ENCODE measurements at regions not wholly inside any gene's neighbourhood (a gene's known extent, or its start where the extent isn't known, plus 50 kb on each side); places are given as distances from the start of the nearest gene placed in this dataset.

- no peaks in the 10 kb centered on the region for H3K36me3 ChIP-seq (ENCODE audit: insufficient read depth, low read length)
- H2AFZ ChIP-seq (ENCODE audit: low read length, unreplicated experiment) = no peak overlapping the region
These were observed 200.7 kb upstream of the PDE5A start for GRCh38 chr4:119829326-119829725.

GRCh38 chr4:119825696-119826095 lies 197.1 kb upstream of the PDE5A start:
- Histone ChIP-seq H3K4me1 (ENCODE audit: control insufficient read depth, insufficient read depth, low read length, unreplicated experiment) (no peaks in the 10 kb centered on the region), H3K27me3 (ENCODE audit: insufficient read depth, low read length) (no peaks in the 10 kb centered on the region), H3K36me3 (ENCODE audit: insufficient read depth, low read length) (no peaks in the 10 kb centered on the region), H3K79me2 (ENCODE audit: control insufficient read depth, insufficient read depth, low read length, unreplicated experiment) (no peaks in the 10 kb centered on the region), H3K4me3 (ENCODE audit: low read depth, low read length) (no peak overlapping the region), H2AFZ (ENCODE audit: low read length, unreplicated experiment) (no peak overlapping the region), H3K27ac (ENCODE audit: low read depth, low read length) (no peak overlapping the region)

More at GRCh38 chr4:119829326-119829725, 200.7 kb upstream of the PDE5A start:
- no peak overlapping the region for H3K27ac ChIP-seq (ENCODE audit: low read depth, low read length)
- no peak overlapping the region for H3K4me3 ChIP-seq (ENCODE audit: low read depth, low read length)
- no peaks in the 10 kb centered on the region for H3K4me1 ChIP-seq (ENCODE audit: control insufficient read depth, insufficient read depth, low read length, unreplicated experiment)
- H3K79me2 ChIP-seq (ENCODE audit: control insufficient read depth, insufficient read depth, low read length, unreplicated experiment) = no peaks in the 10 kb centered on the region
- H3K27me3 ChIP-seq (ENCODE audit: insufficient read depth, low read length) = no peaks in the 10 kb centered on the region

GRCh38 chr4:119823891-119824290 lies 195.3 kb upstream of the PDE5A start:
- no peak overlapping the region for H3K27ac ChIP-seq (ENCODE audit: low read depth, low read length)
- H3K36me3 ChIP-seq (ENCODE audit: insufficient read depth, low read length) = no peaks in the 10 kb centered on the region
- H3K27me3 ChIP-seq (ENCODE audit: insufficient read depth, low read length) = no peaks in the 10 kb centered on the region
- H2AFZ ChIP-seq (ENCODE audit: low read length, unreplicated experiment) = no peak overlapping the region
- no peak overlapping the region for H3K4me3 ChIP-seq (ENCODE audit: low read depth, low read length)
- no peaks in the 10 kb centered on the region for H3K4me1 ChIP-seq (ENCODE audit: control insufficient read depth, insufficient read depth, low read length, unreplicated experiment)
- no peaks in the 10 kb centered on the region for H3K79me2 ChIP-seq (ENCODE audit: control insufficient read depth, insufficient read depth, low read length, unreplicated experiment)

- Histone ChIP-seq H2AFZ (ENCODE audit: low read length, unreplicated experiment) (no peak overlapping the region), H3K4me1 (ENCODE audit: control insufficient read depth, insufficient read depth, low read length, unreplicated experiment) (no peaks in the 10 kb centered on the region), H3K27ac (ENCODE audit: low read depth, low read length) (no peak overlapping the region), H3K79me2 (ENCODE audit: control insufficient read depth, insufficient read depth, low read length, unreplicated experiment) (no peaks in the 10 kb centered on the region), H3K27me3 (ENCODE audit: insufficient read depth, low read length) (no peaks in the 10 kb centered on the region), H3K36me3 (ENCODE audit: insufficient read depth, low read length) (no peaks in the 10 kb centered on the region), H3K4me3 (ENCODE audit: low read depth, low read length) (no peak overlapping the region)
These were observed 194.4 kb upstream of the PDE5A start for GRCh38 chr4:119823045-119823444.

- H3K36me3 ChIP-seq (ENCODE audit: insufficient read depth, low read length) = no peaks in the 10 kb centered on the region
- H3K4me3 ChIP-seq (ENCODE audit: low read depth, low read length) = no peak overlapping the region
- no peaks in the 10 kb centered on the region for H3K79me2 ChIP-seq (ENCODE audit: control insufficient read depth, insufficient read depth, low read length, unreplicated experiment)
- H3K4me1 ChIP-seq (ENCODE audit: control insufficient read depth, insufficient read depth, low read length, unreplicated experiment) = no peaks in the 10 kb centered on the region
- no peaks in the 10 kb centered on the region for H3K27me3 ChIP-seq (ENCODE audit: insufficient read depth, low read length)
- no peak overlapping the region for H2AFZ ChIP-seq (ENCODE audit: low read length, unreplicated experiment)
- H3K27ac ChIP-seq (ENCODE audit: low read depth, low read length) = no peak overlapping the region
These were observed 187.9 kb upstream of the PDE5A start for GRCh38 chr4:119816473-119816872.

- Histone ChIP-seq H3K79me2 (ENCODE audit: control insufficient read depth, insufficient read depth, low read length, unreplicated experiment) (no peaks in the 10 kb centered on the region), H3K4me3 (ENCODE audit: low read depth, low read length) (no peak overlapping the region), H3K27me3 (ENCODE audit: insufficient read depth, low read length) (no peaks in the 10 kb centered on the region), H3K36me3 (ENCODE audit: insufficient read depth, low read length) (no peaks in the 10 kb centered on the region), H3K4me1 (ENCODE audit: control insufficient read depth, insufficient read depth, low read length, unreplicated experiment) (no peaks in the 10 kb centered on the region), H2AFZ (ENCODE audit: low read length, unreplicated experiment) (no peak overlapping the region), H3K27ac (ENCODE audit: low read depth, low read length) (no peak overlapping the region)
These were observed 181.4 kb upstream of the PDE5A start for GRCh38 chr4:119810001-119810400.

GRCh38 chr4:119804404-119804803 lies 175.8 kb upstream of the PDE5A start:
- Histone ChIP-seq H3K79me2 (ENCODE audit: control insufficient read depth, insufficient read depth, low read length, unreplicated experiment) (no peaks in the 10 kb centered on the region), H3K36me3 (ENCODE audit: insufficient read depth, low read length) (no peaks in the 10 kb centered on the region), H3K4me1 (ENCODE audit: control insufficient read depth, insufficient read depth, low read length, unreplicated experiment) (no peaks in the 10 kb centered on the region), H2AFZ (ENCODE audit: low read length, unreplicated experiment) (no peak overlapping the region), H3K27me3 (ENCODE audit: insufficient read depth, low read length) (no peaks in the 10 kb centered on the region; the same call in 1 of the 2 replicates), H3K4me3 (ENCODE audit: low read depth, low read length) (no peak overlapping the region), H3K27ac (ENCODE audit: low read depth, low read length) (no peak overlapping the region)

GRCh38 chr4:119797238-119797894 lies 168.8 kb upstream of the PDE5A start:
- H3K4me1 ChIP-seq (ENCODE audit: control insufficient read depth, insufficient read depth, low read length, unreplicated experiment) = no peaks in the 10 kb centered on the region
- H3K27ac ChIP-seq (ENCODE audit: low read depth, low read length) = no peak overlapping the region
- H3K4me3 ChIP-seq (ENCODE audit: low read depth, low read length) = no peak overlapping the region
- H3K27me3 ChIP-seq (ENCODE audit: insufficient read depth, low read length) = no peaks in the 10 kb centered on the region; the same call in 1 of the 2 replicates
- no peaks in the 10 kb centered on the region for H3K36me3 ChIP-seq (ENCODE audit: insufficient read depth, low read length)
- no peaks in the 10 kb centered on the region for H3K79me2 ChIP-seq (ENCODE audit: control insufficient read depth, insufficient read depth, low read length, unreplicated experiment)
- no peak overlapping the region for H2AFZ ChIP-seq (ENCODE audit: low read length, unreplicated experiment)

- H3K27me3 ChIP-seq (ENCODE audit: insufficient read depth, low read length) = no peaks in the 10 kb centered on the region; the same call in 1 of the 2 replicates
- no peak overlapping the region for H2AFZ ChIP-seq (ENCODE audit: low read length, unreplicated experiment)
- H3K27ac ChIP-seq (ENCODE audit: low read depth, low read length) = no peak overlapping the region
- H3K36me3 ChIP-seq (ENCODE audit: insufficient read depth, low read length) = no peaks in the 10 kb centered on the region
- no peaks in the 10 kb centered on the region for H3K79me2 ChIP-seq (ENCODE audit: control insufficient read depth, insufficient read depth, low read length, unreplicated experiment)
- no peak overlapping the region for H3K4me3 ChIP-seq (ENCODE audit: low read depth, low read length)
- H3K4me1 ChIP-seq (ENCODE audit: control insufficient read depth, insufficient read depth, low read length, unreplicated experiment) = no peaks in the 10 kb centered on the region
These were observed 167.5 kb upstream of the PDE5A start for GRCh38 chr4:119795986-119796578.

- Histone ChIP-seq H2AFZ (ENCODE audit: low read length, unreplicated experiment) (no peak overlapping the region), H3K79me2 (ENCODE audit: control insufficient read depth, insufficient read depth, low read length, unreplicated experiment) (no peaks in the 10 kb centered on the region), H3K27ac (ENCODE audit: low read depth, low read length) (no peak overlapping the region), H3K4me1 (ENCODE audit: control insufficient read depth, insufficient read depth, low read length, unreplicated experiment) (no peaks in the 10 kb centered on the region), H3K4me3 (ENCODE audit: low read depth, low read length) (no peak overlapping the region), H3K27me3 (ENCODE audit: insufficient read depth, low read length) (no peaks in the 10 kb centered on the region; the same call in 1 of the 2 replicates), H3K36me3 (ENCODE audit: insufficient read depth, low read length) (no peaks in the 10 kb centered on the region)
These were observed 166.1 kb upstream of the PDE5A start for GRCh38 chr4:119794681-119795080.

GRCh38 chr4:119794113-119794512 lies 165.5 kb upstream of the PDE5A start:
- Histone ChIP-seq H3K79me2 (ENCODE audit: control insufficient read depth, insufficient read depth, low read length, unreplicated experiment) (no peaks in the 10 kb centered on the region), H3K27ac (ENCODE audit: low read depth, low read length) (no peak overlapping the region), H2AFZ (ENCODE audit: low read length, unreplicated experiment) (no peak overlapping the region), H3K36me3 (ENCODE audit: insufficient read depth, low read length) (no peaks in the 10 kb centered on the region), H3K4me1 (ENCODE audit: control insufficient read depth, insufficient read depth, low read length, unreplicated experiment) (no peaks in the 10 kb centered on the region), H3K4me3 (ENCODE audit: low read depth, low read length) (no peak overlapping the region), H3K27me3 (ENCODE audit: insufficient read depth, low read length) (no peaks in the 10 kb centered on the region; the same call in 1 of the 2 replicates)
